ENCODE measurements at regions not wholly inside any gene's neighbourhood (a gene's known extent, or its start where the extent isn't known, plus 50 kb on each side); places are given as distances from the start of the nearest gene placed in this dataset.

- Mint-ChIP-seq H3K36me3 (ENCODE audit: low read depth) (peaks cover 9% of the 10 kb centered on the region), H3K4me1 (peaks cover 26% of the 10 kb centered on the region), H3K4me3 (no peak overlapping the region), H3K27me3 (no peaks in the 10 kb centered on the region), H3K9me3 (peaks cover 20% of the 10 kb centered on the region), H3K27ac (peak overlapping the region; percentile 47)
- peak; percentile 16 for DNase-seq
- ChIA-PET POLR2A (no interaction called here), CTCF (no interaction called here)
Measured at GRCh38 chrY:12593532-12594216, 107.4 kb upstream of the USP9Y start.

GRCh38 chrY:12598783-12599182 lies 102.2 kb upstream of the USP9Y start:
- H3K27ac Mint-ChIP-seq: peak overlapping the region; percentile 35

GRCh38 chrY:12605426-12605825 lies 95.6 kb upstream of the USP9Y start:
- DNase-seq: no peak
- POLR2A ChIA-PET: no interaction called here
- Mint-ChIP-seq H3K4me1 (no peaks in the 10 kb centered on the region), H3K36me3 (ENCODE audit: low read depth) (no peaks in the 10 kb centered on the region), H3K27ac (no peak overlapping the region), H3K27me3 (no peaks in the 10 kb centered on the region), H3K4me3 (no peak overlapping the region), H3K9me3 (no peaks in the 10 kb centered on the region)
- CTCF ChIA-PET: no interaction called here

More at GRCh38 chrY:12598783-12599182, 102.2 kb upstream of the USP9Y start:
- Mint-ChIP-seq H3K27me3 (no peaks in the 10 kb centered on the region), H3K4me1 (peaks cover 23% of the 10 kb centered on the region), H3K9me3 (peaks cover 20% of the 10 kb centered on the region), H3K4me3 (no peak overlapping the region), H3K36me3 (ENCODE audit: low read depth) (peaks cover 9% of the 10 kb centered on the region)
- no peak for DNase-seq
- CTCF ChIA-PET: no interaction called here
- POLR2A ChIA-PET: no interaction called here

- H3K4me1 Mint-ChIP-seq: no peaks in the 10 kb centered on the region
- CTCF ChIA-PET: no interaction called here
- no peaks in the 10 kb centered on the region for H3K36me3 Mint-ChIP-seq (ENCODE audit: low read depth)
- POLR2A ChIA-PET: no interaction called here
- H3K27me3 Mint-ChIP-seq: no peaks in the 10 kb centered on the region
- no peak for DNase-seq
- no peak overlapping the region for H3K27ac Mint-ChIP-seq
- H3K9me3 Mint-ChIP-seq: peaks cover 4% of the 10 kb centered on the region
- no peak overlapping the region for H3K4me3 Mint-ChIP-seq
Measured at GRCh38 chrY:12610861-12611260, 90.2 kb upstream of the USP9Y start.

GRCh38 chrY:12615733-12616446 lies 85.1 kb upstream of the USP9Y start:
- CTCF ChIA-PET: interaction anchor here (1.0 kb wide), 1 partner anchor 16 kb away, joined by 3 read pairs; no protein-coding TSS in a partner anchor
- no peak overlapping the region for H3K27ac Mint-ChIP-seq
- no peak overlapping the region for H3K4me3 Mint-ChIP-seq
- no peaks in the 10 kb centered on the region for H3K4me1 Mint-ChIP-seq
- H3K9me3 Mint-ChIP-seq: peaks cover 4% of the 10 kb centered on the region
- POLR2A ChIA-PET: no interaction called here
- H3K36me3 Mint-ChIP-seq (ENCODE audit: low read depth): no peaks in the 10 kb centered on the region
- no peak for DNase-seq
- no peaks in the 10 kb centered on the region for H3K27me3 Mint-ChIP-seq

GRCh38 chrY:12621454-12622081 lies 79.5 kb upstream of the USP9Y start:
- ChIA-PET CTCF (interaction anchor here (0.8 to 1.2 kb wide), 2 partner anchors 140 to 143 kb away, joined by 3 read pairs; no protein-coding TSS in a partner anchor), POLR2A (no interaction called here)
- no peaks in the 10 kb centered on the region for H3K9me3 Mint-ChIP-seq
- H3K4me3 Mint-ChIP-seq: no peak overlapping the region
- no peak for DNase-seq
- H3K36me3 Mint-ChIP-seq (ENCODE audit: low read depth): no peaks in the 10 kb centered on the region
- no peak overlapping the region for H3K27ac Mint-ChIP-seq
- H3K4me1 Mint-ChIP-seq: no peaks in the 10 kb centered on the region
- no peaks in the 10 kb centered on the region for H3K27me3 Mint-ChIP-seq

- Mint-ChIP-seq H3K9me3 (no peaks in the 10 kb centered on the region), H3K4me3 (no peak overlapping the region), H3K27ac (no peak overlapping the region), H3K27me3 (no peaks in the 10 kb centered on the region), H3K36me3 (ENCODE audit: low read depth) (no peaks in the 10 kb centered on the region), H3K4me1 (peaks cover 11% of the 10 kb centered on the region)
- DNase-seq: no peak
- CTCF ChIA-PET: no interaction called here
- POLR2A ChIA-PET: no interaction called here
Measured at GRCh38 chrY:12623204-12623603, 77.8 kb upstream of the USP9Y start.

- peaks cover 2% of the 10 kb centered on the region for H3K27me3 Mint-ChIP-seq
- ChIA-PET CTCF (no interaction called here), POLR2A (no interaction called here)
- H3K4me1 Mint-ChIP-seq: no peaks in the 10 kb centered on the region
- H3K9me3 Mint-ChIP-seq: no peaks in the 10 kb centered on the region
- H3K27ac Mint-ChIP-seq: no peak overlapping the region
- H3K4me3 Mint-ChIP-seq: no peak overlapping the region
- H3K36me3 Mint-ChIP-seq (ENCODE audit: low read depth): no peaks in the 10 kb centered on the region
- DNase-seq: no peak
Measured at GRCh38 chrY:12642986-12643385, 58.0 kb upstream of the USP9Y start.

- DNase-seq: no peak
- Mint-ChIP-seq H3K9me3 (no peaks in the 10 kb centered on the region), H3K27ac (no peak overlapping the region), H3K27me3 (no peaks in the 10 kb centered on the region), H3K4me3 (no peak overlapping the region), H3K4me1 (no peaks in the 10 kb centered on the region), H3K36me3 (ENCODE audit: low read depth) (no peaks in the 10 kb centered on the region)
- ChIA-PET POLR2A (no interaction called here), CTCF (no interaction called here)
Measured at GRCh38 chrY:12643693-12644348, 57.2 kb upstream of the USP9Y start.

- Mint-ChIP-seq H3K27me3 (no peaks in the 10 kb centered on the region), H3K4me1 (no peaks in the 10 kb centered on the region), H3K36me3 (ENCODE audit: low read depth) (no peaks in the 10 kb centered on the region), H3K4me3 (no peak overlapping the region), H3K27ac (no peak overlapping the region), H3K9me3 (no peaks in the 10 kb centered on the region)
- DNase-seq: no peak
- POLR2A ChIA-PET: no interaction called here
- CTCF ChIA-PET: no interaction called here
Measured at GRCh38 chrY:12651095-12651494, 49.9 kb upstream of the USP9Y start.
